ENCODE measurements at regions not wholly inside any gene's neighbourhood (a gene's known extent, or its start where the extent isn't known, plus 50 kb on each side); places are given as distances from the start of the nearest gene placed in this dataset.

DNA sequence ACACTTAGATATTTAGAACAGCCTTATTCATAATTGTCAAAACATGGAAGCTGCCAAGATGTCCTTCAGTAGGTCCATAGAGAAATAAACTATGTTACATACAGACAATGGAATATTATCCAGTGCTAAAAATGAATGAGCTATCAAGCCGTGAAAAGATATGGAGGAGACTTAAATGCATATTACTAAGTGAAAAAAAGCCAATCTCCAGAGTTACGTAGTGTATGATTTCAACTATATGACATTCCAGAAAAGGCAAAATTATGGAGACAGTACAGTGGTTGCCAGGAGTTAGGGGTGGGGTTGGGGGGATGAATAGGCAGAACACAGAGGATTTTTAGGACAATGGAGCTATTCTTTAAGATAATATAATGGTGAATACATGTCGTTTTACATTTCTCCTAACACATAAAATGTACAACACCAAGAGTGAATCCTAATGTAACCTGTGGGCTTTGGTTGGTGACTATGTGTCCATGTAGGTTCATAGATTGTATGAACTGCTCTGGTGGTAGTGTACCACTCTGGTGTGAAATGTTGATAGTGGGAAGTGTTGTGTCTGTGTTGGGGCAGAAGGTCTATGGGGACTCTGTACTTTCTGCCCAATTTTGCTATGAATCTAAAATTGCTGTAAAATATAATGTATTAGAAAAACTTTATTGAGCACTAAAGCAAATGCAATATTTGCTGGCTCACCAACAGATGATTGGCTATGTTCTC, 122.6 kb downstream of the USP22 start:
- H3K27ac ChIP-seq (ENCODE audit: low read depth in 1 of 2, low read length in 2 of 2), result no peak overlapping the region
- no peaks in the 10 kb centered on the region for H3K9me3 ChIP-seq (ENCODE audit: control insufficient read depth in 1 of 2, insufficient read depth in 1 of 2, low read length in 2 of 2)
- DNase-seq (no peak), ATAC-seq (ENCODE audit: poor library complexity) (no peak)
- H3K36me3 ChIP-seq (ENCODE audit: insufficient read depth, low read length), result no peaks in the 10 kb centered on the region
- H3K4me3 ChIP-seq (ENCODE audit: low read length), result no peak overlapping the region
- intact Hi-C loops (cut with DNase I, micrococcal nuclease), result no loop called here
- POLR2A ChIA-PET, result no interaction called here
- Mint-ChIP-seq H3K4me1 (ENCODE audit: low read depth) (peaks cover 4% of the 10 kb centered on the region), H3K4me3 (no peak overlapping the region), H3K27me3 (peaks cover 17% of the 10 kb centered on the region), H3K36me3 (ENCODE audit: low read depth) (no peaks in the 10 kb centered on the region), H3K9me3 (no peaks in the 10 kb centered on the region), H3K27ac (no peak overlapping the region)
- CTCF ChIA-PET, result no interaction called here
- no peaks in the 10 kb centered on the region for H3K27me3 ChIP-seq (ENCODE audit: control insufficient read depth in 1 of 2, insufficient read depth in 2 of 2, low read length in 2 of 2)
- TF ChIP-seq CTCF (IDR thresholded peaks at IDR 0.05), result no peak
- no peaks in the 10 kb centered on the region for H3K4me1 ChIP-seq (ENCODE audit: insufficient read depth, low read length)

DNA sequence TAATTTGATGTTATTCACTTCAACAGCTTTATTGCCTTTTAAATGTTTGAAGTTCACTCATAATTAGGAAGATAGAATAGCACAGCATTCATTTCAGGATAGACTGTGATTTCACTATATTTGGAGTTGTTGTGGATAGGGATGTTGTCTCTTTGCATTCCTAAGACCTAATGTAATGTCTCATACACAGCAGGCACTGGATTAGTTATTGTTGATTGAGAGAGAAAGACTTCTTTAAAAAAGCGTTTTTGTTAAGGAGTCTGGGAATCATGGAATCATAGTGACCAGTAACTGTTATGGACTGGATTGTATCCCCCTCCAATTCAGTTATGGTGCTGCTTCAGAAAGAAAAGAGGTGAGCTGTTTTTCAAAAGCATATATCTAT, 122.0 kb downstream of the USP22 start:
- H3K4me3 Mint-ChIP-seq, result no peak overlapping the region
- ATAC-seq (ENCODE audit: poor library complexity) (no peak), DNase-seq (no peak)
- H3K4me1 Mint-ChIP-seq (ENCODE audit: low read depth), result peaks cover 4% of the 10 kb centered on the region
- POLR2A ChIA-PET, result no interaction called here
- Histone ChIP-seq H3K27ac (ENCODE audit: low read depth in 1 of 2, low read length in 2 of 2) (no peak overlapping the region), H3K36me3 (ENCODE audit: insufficient read depth, low read length) (no peaks in the 10 kb centered on the region), H3K9me3 (ENCODE audit: control insufficient read depth in 1 of 2, insufficient read depth in 1 of 2, low read length in 2 of 2) (no peaks in the 10 kb centered on the region), H3K4me3 (ENCODE audit: low read length) (no peak overlapping the region), H3K27me3 (ENCODE audit: control insufficient read depth in 1 of 2, insufficient read depth in 2 of 2, low read length in 2 of 2) (no peaks in the 10 kb centered on the region), H3K4me1 (ENCODE audit: insufficient read depth, low read length) (no peaks in the 10 kb centered on the region)
- H3K36me3 Mint-ChIP-seq (ENCODE audit: low read depth), result no peaks in the 10 kb centered on the region
- no peak for TF ChIP-seq CTCF (IDR thresholded peaks at IDR 0.05)
- intact Hi-C loops (cut with DNase I, micrococcal nuclease), result no loop called here
- H3K27me3 Mint-ChIP-seq, result peaks cover 17% of the 10 kb centered on the region
- H3K9me3 Mint-ChIP-seq, result no peaks in the 10 kb centered on the region
- H3K27ac Mint-ChIP-seq, result no peak overlapping the region
- CTCF ChIA-PET, result no interaction called here

- POLR2A ChIA-PET, result no interaction called here
These were observed 120.6 kb downstream of the USP22 start for GRCh38 chr17:20922128-20922670.

More at GRCh38 chr17:20922128-20922670, 120.6 kb downstream of the USP22 start:
- no peak overlapping the region for H3K27ac Mint-ChIP-seq
- ATAC-seq (ENCODE audit: poor library complexity) (no peak), DNase-seq (no peak)
- no peaks in the 10 kb centered on the region for H3K9me3 Mint-ChIP-seq
- TF ChIP-seq CTCF (IDR thresholded peaks at IDR 0.05), result no peak
- no peaks in the 10 kb centered on the region for H3K4me1 Mint-ChIP-seq (ENCODE audit: low read depth)
- H3K4me3 Mint-ChIP-seq, result no peak overlapping the region
- no peaks in the 10 kb centered on the region for H3K27me3 ChIP-seq (ENCODE audit: control insufficient read depth in 1 of 2, insufficient read depth in 2 of 2, low read length in 2 of 2)
- H3K27me3 Mint-ChIP-seq, result peaks cover 17% of the 10 kb centered on the region
- H3K27ac ChIP-seq (ENCODE audit: low read depth in 1 of 2, low read length in 2 of 2), result no peak overlapping the region
- CTCF ChIA-PET, result no interaction called here
- no peaks in the 10 kb centered on the region for H3K4me1 ChIP-seq (ENCODE audit: insufficient read depth, low read length)
- no peaks in the 10 kb centered on the region for H3K9me3 ChIP-seq (ENCODE audit: control insufficient read depth in 1 of 2, insufficient read depth in 1 of 2, low read length in 2 of 2)
- no peaks in the 10 kb centered on the region for H3K36me3 ChIP-seq (ENCODE audit: insufficient read depth, low read length)
- intact Hi-C loops (cut with DNase I, micrococcal nuclease), result no loop called here
- H3K36me3 Mint-ChIP-seq (ENCODE audit: low read depth), result no peaks in the 10 kb centered on the region
- no peak overlapping the region for H3K4me3 ChIP-seq (ENCODE audit: low read length)

All from CD4-positive, alpha-beta T cell (primary cell).